ENCODE measurements at regions not wholly inside any gene's neighbourhood (a gene's known extent, or its start where the extent isn't known, plus 50 kb on each side); places are given as distances from the start of the nearest gene placed in this dataset.

DNA sequence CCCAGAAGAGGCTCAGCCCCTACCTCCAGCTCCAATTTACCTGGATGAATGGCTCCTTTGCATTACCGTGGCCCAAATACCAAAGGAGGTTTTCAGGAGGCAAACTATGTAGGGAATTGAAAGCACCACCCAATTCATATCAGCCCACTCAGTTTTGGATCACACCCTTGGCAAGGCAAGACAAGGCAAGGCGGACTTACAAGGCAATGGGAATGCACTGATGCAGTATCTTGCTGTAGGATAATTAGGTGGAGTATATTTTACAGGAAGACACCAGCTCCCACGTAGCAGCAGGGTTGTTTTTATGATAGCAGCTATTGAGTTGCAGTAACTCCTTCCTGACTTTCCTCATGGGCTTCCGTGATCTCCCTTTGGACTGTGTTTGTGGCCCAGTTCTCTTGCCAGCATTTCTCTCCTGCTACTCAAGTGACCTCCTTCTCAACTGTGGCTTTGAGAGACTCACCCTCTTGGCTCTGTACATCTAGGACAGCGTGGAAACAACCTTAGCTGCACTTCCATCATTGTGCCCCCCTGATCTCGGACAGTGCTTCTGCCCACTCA lies 935.9 kb downstream of the EFNB2 start:
- POLR2A ChIA-PET, result no interaction called here
- CTCF ChIA-PET, result no interaction called here
- TF ChIP-seq ZNF175 (tag by site-specific recombination; IDR thresholded peaks at IDR 0.05) (no peak), ZNF169 (tag by site-specific recombination; IDR thresholded peaks at IDR 0.05) (no peak), KLF1 (tag by site-specific recombination; IDR thresholded peaks at IDR 0.05) (no peak), ZNF416 (tag by site-specific recombination; IDR thresholded peaks at IDR 0.05) (no peak), ZNF654 (tag by site-specific recombination; IDR thresholded peaks at IDR 0.05; ENCODE audit: low read depth) (no peak), ZBTB17 (tag by site-specific recombination; IDR thresholded peaks at IDR 0.05) (no peak), KLF17 (tag by site-specific recombination; IDR thresholded peaks at IDR 0.05) (no peak), SCRT1 (tag by site-specific recombination; IDR thresholded peaks at IDR 0.05; ENCODE audit: borderline replicate concordance) (no peak), ZNF670 (tag by site-specific recombination; IDR thresholded peaks at IDR 0.05; ENCODE audit: low read depth) (no peak), ZNF747 (tag by site-specific recombination; IDR thresholded peaks at IDR 0.05) (no peak), ZNF610 (tag by site-specific recombination; IDR thresholded peaks at IDR 0.05; ENCODE audit: borderline replicate concordance) (no peak), MYNN (tag by site-specific recombination; IDR thresholded peaks at IDR 0.05; ENCODE audit: borderline replicate concordance) (no peak), ZNF624 (tag by site-specific recombination; IDR thresholded peaks at IDR 0.05) (no peak)
- TF ChIP-seq, protein P1, sequence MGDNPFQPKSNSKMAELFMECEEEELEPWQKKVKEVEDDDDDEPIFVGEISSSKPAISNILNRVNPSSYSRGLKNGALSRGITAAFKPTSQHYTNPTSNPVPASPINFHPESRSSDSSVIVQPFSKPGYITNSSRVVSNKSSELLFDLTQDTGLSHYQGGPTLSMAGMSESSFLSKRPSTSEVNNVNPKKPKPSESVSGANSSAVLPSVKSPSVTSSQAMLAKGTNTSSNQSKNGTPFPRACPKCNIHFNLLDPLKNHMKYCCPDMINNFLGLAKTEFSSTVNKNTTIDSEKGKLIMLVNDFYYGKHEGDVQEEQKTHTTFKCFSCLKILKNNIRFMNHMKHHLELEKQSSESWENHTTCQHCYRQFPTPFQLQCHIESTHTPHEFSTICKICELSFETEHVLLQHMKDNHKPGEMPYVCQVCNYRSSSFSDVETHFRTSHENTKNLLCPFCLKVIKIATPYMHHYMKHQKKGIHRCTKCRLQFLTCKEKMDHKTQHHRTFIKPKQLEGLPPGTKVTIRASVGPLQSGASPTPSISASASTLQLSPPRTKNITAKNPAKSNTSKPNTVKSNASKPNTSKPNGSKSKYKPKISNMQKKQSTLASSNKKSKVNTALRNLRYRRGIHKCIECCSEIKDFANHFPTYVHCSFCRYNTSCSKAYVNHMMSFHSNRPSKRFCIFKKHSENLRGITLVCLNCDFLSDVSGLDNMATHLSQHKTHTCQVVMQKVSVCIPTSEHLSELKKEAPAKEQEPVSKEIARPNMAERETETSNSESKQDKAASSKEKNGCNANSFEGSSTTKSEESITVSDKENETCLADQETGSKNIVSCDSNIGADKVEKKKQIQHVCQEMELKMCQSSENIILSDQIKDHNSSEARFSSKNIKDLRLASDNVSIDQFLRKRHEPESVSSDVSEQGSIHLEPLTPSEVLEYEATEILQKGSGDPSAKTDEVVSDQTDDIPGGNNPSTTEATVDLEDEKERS (tag by site-specific recombination; IDR thresholded peaks at IDR 0.05), result no peak
- H3K4me3 ChIP-seq (ENCODE audit: low read depth, low read length), result no peak overlapping the region
- no peak overlapping the region for H3K27ac ChIP-seq (ENCODE audit: extremely low read depth, low read depth, low read length)
- no peaks in the 10 kb centered on the region for H3K9me3 ChIP-seq (ENCODE audit: control insufficient read depth, insufficient read depth, low read depth, low read length)
- no peaks in the 10 kb centered on the region for H3K4me1 ChIP-seq (ENCODE audit: control insufficient read depth, insufficient read depth, low read length)
- no peaks in the 10 kb centered on the region for H3K36me3 ChIP-seq (ENCODE audit: control insufficient read depth in 2 of 2, insufficient read depth in 1 of 2, low read length in 2 of 2)

DNA sequence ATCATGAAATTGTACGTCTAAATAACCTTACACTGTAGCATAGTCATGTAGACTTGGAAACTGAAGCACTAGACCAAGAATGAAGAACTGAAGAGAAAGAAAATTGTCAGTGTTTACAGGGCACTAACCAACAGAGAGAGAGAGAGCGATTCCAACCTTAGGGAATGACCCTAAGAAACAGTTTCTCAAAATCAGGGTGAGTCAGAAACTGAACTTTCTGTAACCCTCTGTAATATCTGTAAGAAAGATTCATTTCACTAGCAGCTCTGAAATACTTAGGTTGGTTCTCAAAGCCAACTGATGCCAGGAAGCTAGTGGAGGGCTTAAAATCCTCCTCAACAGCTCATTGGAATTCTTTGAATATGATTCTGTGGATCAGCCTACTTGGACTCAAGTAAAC lies 936.9 kb downstream of the EFNB2 start:
- TF ChIP-seq ZNF621 (tag by site-specific recombination; IDR thresholded peaks at IDR 0.05) (no peak), ZNF837 (tag by site-specific recombination; IDR thresholded peaks at IDR 0.05) (no peak), YY2 (tag by site-specific recombination; IDR thresholded peaks at IDR 0.05) (no peak), SCRT1 (tag by site-specific recombination; IDR thresholded peaks at IDR 0.05; ENCODE audit: borderline replicate concordance) (no peak), ZNF776 (tag by site-specific recombination; IDR thresholded peaks at IDR 0.05; ENCODE audit: borderline replicate concordance) (no peak), ZNF184 (tag by site-specific recombination; IDR thresholded peaks at IDR 0.05) (no peak), ZNF830 (tag by site-specific recombination; IDR thresholded peaks at IDR 0.05; ENCODE audit: low read depth) (no peak), ZNF341 (tag by site-specific recombination; IDR thresholded peaks at IDR 0.05; ENCODE audit: low read depth) (no peak), ZNF366 (tag by site-specific recombination; conservative IDR thresholded peaks at IDR 0.05) (no peak), ZNF19 (tag by site-specific recombination; IDR thresholded peaks at IDR 0.05; ENCODE audit: low read depth) (no peak), ZNF155 (tag by site-specific recombination; IDR thresholded peaks at IDR 0.05) (no peak), GFI1B (tag by site-specific recombination; IDR thresholded peaks at IDR 0.05) (no peak), ZNF112 (tag by site-specific recombination; IDR thresholded peaks at IDR 0.05) (no peak), AEBP2 (tag by site-specific recombination; IDR thresholded peaks at IDR 0.05; ENCODE audit: borderline replicate concordance) (no peak), ZNF404 (tag by site-specific recombination; IDR thresholded peaks at IDR 0.05) (no peak), ZNF623 (tag by site-specific recombination; IDR thresholded peaks at IDR 0.05) (no peak), ZNF354C (tag by site-specific recombination; IDR thresholded peaks at IDR 0.05; ENCODE audit: borderline replicate concordance, low read depth) (no peak)
- TF ChIP-seq, protein P2, sequence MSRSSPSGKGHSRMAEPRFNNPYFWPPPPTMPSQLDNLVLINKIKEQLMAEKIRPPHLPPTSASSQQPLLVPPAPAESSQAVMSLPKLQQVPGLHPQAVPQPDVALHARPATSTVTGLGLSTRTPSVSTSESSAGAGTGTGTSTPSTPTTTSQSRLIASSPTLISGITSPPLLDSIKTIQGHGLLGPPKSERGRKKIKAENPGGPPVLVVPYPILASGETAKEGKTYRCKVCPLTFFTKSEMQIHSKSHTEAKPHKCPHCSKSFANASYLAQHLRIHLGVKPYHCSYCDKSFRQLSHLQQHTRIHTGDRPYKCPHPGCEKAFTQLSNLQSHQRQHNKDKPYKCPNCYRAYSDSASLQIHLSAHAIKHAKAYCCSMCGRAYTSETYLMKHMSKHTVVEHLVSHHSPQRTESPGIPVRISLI (tag by site-specific recombination; IDR thresholded peaks at IDR 0.05), result no peak
- Histone ChIP-seq H3K4me3 (ENCODE audit: low read depth, low read length) (no peak overlapping the region), H3K4me1 (ENCODE audit: control insufficient read depth, insufficient read depth, low read length) (no peaks in the 10 kb centered on the region), H3K9me3 (ENCODE audit: control insufficient read depth, insufficient read depth, low read depth, low read length) (no peaks in the 10 kb centered on the region), H3K36me3 (ENCODE audit: control insufficient read depth in 2 of 2, insufficient read depth in 1 of 2, low read length in 2 of 2) (no peaks in the 10 kb centered on the region), H3K27ac (ENCODE audit: extremely low read depth, low read depth, low read length) (no peak overlapping the region)
- CTCF ChIA-PET, result interaction anchor here (0.6 kb wide), 1 partner anchor 86 kb away, joined by 3 read pairs; no protein-coding TSS in a partner anchor
- POLR2A ChIA-PET, result no interaction called here
